Liver (tissue), 8 donors: ENCODE measurements at regions not wholly inside any gene's neighbourhood (a gene's known extent, or its start where the extent isn't known, plus 50 kb on each side); places are given as distances from the start of the nearest gene placed in this dataset.

Source experiments
- DNase-seq: peaks from one replicate; pipeline ENCODE4 v3.0.0-alpha.2; 2017; ENCODE audit warnings: low spot score
- H3K27ac ChIP-seq, 2 donors: one replicate each; pipeline ENCODE4 v1.7.0; 2013; ENCODE audit warnings: inconsistent platforms in 2 of 2, low read length in 2 of 2, control low read depth in 1 of 2, low read depth in 1 of 2, mild to moderate bottlenecking in 1 of 2
- H3K27me3 ChIP-seq, 4 donors: one replicate each; pipeline versions ENCODE4 v1.6.1 to v1.7.0; 2013; ENCODE audit warnings: low read length in 3 of 4, inconsistent platforms in 1 of 4, mild to moderate bottlenecking in 1 of 4, moderate library complexity in 1 of 4; ENCODE audit not compliant: control insufficient read depth in 4 of 4, insufficient read depth in 4 of 4
- H3K36me3 ChIP-seq, 4 donors: one replicate each; pipeline versions ENCODE4 v1.6.1 to v1.7.0; 2013; ENCODE audit warnings: low read length in 3 of 4, mild to moderate bottlenecking in 3 of 4, low read depth in 1 of 4, moderate library complexity in 1 of 4; ENCODE audit not compliant: control insufficient read depth in 4 of 4, insufficient read depth in 3 of 4
- H3K4me1 ChIP-seq, 4 donors: one replicate each; pipeline versions ENCODE4 v1.6.1 to v1.7.0; 2013; ENCODE audit warnings: low read length in 3 of 4, mild to moderate bottlenecking in 3 of 4, moderate library complexity in 1 of 4; ENCODE audit not compliant: control insufficient read depth in 4 of 4, insufficient read depth in 4 of 4
- H3K4me3 ChIP-seq, 3 donors: one replicate each; pipeline versions ENCODE4 v1.6.1 to v1.7.0; 2013; ENCODE audit warnings: low read length in 3 of 3, control low read depth in 1 of 3, low read depth in 1 of 3, mild to moderate bottlenecking in 1 of 3
- H3K9ac ChIP-seq, 2 donors: one replicate each; pipeline ENCODE4 v1.7.0; 2013; ENCODE audit warnings: low read length in 2 of 2, mild to moderate bottlenecking in 2 of 2, moderate library complexity in 2 of 2, control low read depth in 1 of 2, low read depth in 1 of 2
- H3K9me3 ChIP-seq, 4 donors: one replicate each; pipeline versions ENCODE4 v1.6.1 to v1.7.0; 2013; ENCODE audit warnings: low read length in 3 of 4; ENCODE audit not compliant: control insufficient read depth in 4 of 4
- ATF3 ChIP-seq: IDR thresholded peaks from 2 replicates; pipeline ENCODE4 v1.6.1; 2016; ENCODE audit warnings: antibody characterized with exemption
- CTCF ChIP-seq: fragments of 150-350 bp; IDR thresholded peaks from 2 replicates; pipeline ENCODE4 v1.5.1; 2017; ENCODE audit warnings: improper control_type of control experiment, low read depth, low read length; ENCODE audit not compliant: missing input control
- EGR1 ChIP-seq, 2 donors: IDR thresholded peaks; 2 replicates each; pipeline ENCODE4 v1.6.1; 2016 to 2018; ENCODE audit warnings: antibody characterized with exemption in 2 of 2, low read depth in 2 of 2
- FOXA1 ChIP-seq: IDR thresholded peaks from 2 replicates; pipeline ENCODE4 v1.6.1; 2016; ENCODE audit warnings: antibody characterized with exemption
- GABPA ChIP-seq, 2 donors: IDR thresholded peaks in 1 of 2; conservative IDR thresholded peaks in 1 of 2; 2 replicates each; pipeline ENCODE4 v1.6.1; 2016; ENCODE audit warnings: antibody characterized with exemption in 2 of 2, mild to moderate bottlenecking in 1 of 2, moderate library complexity in 1 of 2
- HNF4A ChIP-seq, 2 donors: conservative IDR thresholded peaks; 2 replicates each; pipeline ENCODE4 v1.6.1; 2016; ENCODE audit warnings: antibody characterized with exemption in 2 of 2, mild to moderate bottlenecking in 2 of 2
- HNF4G ChIP-seq: IDR thresholded peaks from 2 replicates; pipeline ENCODE4 v1.6.1; 2016; ENCODE audit warnings: antibody characterized with exemption
- JUND ChIP-seq, 2 donors: IDR thresholded peaks; 2 replicates each; pipeline ENCODE4 v1.6.1; 2016; ENCODE audit warnings: antibody characterized with exemption in 2 of 2
- MAX ChIP-seq: IDR thresholded peaks from 2 replicates; pipeline ENCODE4 v1.6.1; 2016; ENCODE audit warnings: antibody characterized with exemption
- NR2F2 ChIP-seq: IDR thresholded peaks from 2 replicates; pipeline ENCODE4 v1.6.1; 2016; ENCODE audit warnings: antibody characterized with exemption
- REST ChIP-seq: IDR thresholded peaks from 2 replicates; pipeline ENCODE4 v1.6.1; 2016; ENCODE audit warnings: antibody characterized with exemption, mild to moderate bottlenecking
- RXRA ChIP-seq, 2 donors: IDR thresholded peaks; 2 replicates each; pipeline ENCODE4 v1.6.1; 2017 to 2018; ENCODE audit warnings: antibody characterized with exemption in 2 of 2, mild to moderate bottlenecking in 1 of 2
- SP1 ChIP-seq: IDR thresholded peaks from 2 replicates; pipeline ENCODE4 v1.6.1; 2018; ENCODE audit warnings: antibody characterized with exemption, mild to moderate bottlenecking
- TAF1 ChIP-seq: conservative IDR thresholded peaks from 2 replicates; pipeline ENCODE4 v1.6.1; 2016; ENCODE audit warnings: antibody characterized with exemption, mild to moderate bottlenecking
- YY1 ChIP-seq: IDR thresholded peaks from 2 replicates; pipeline ENCODE4 v1.6.1; 2016; ENCODE audit warnings: antibody characterized with exemption, mild to moderate bottlenecking
- ZBTB33 ChIP-seq: IDR thresholded peaks from 2 replicates; pipeline ENCODE4 v1.6.1; 2016; ENCODE audit warnings: antibody characterized with exemption
- WGBS: extraction: QIAGEN DNeasy Blood & Tissue Kit; methylation state at CpG from one replicate; pipeline ENCODE4 v1.1.7; 2013; 5-methylcytosine and 5-hydroxymethylcytosine counted together
- donor health status: healthy.
- donor health status: healthy.
- donor health status: healthy.
- donor health status: healthy.
- donor health status: healthy.

GRCh38 chr6:151160929-151161757, 78.6 kb upstream of the AKAP12 start:
- no peaks in the 10 kb centered on the region for H3K27me3 ChIP-seq
- TF ChIP-seq TAF1 = no peak
- no peak for TF ChIP-seq JUND (IDR thresholded peaks at IDR 0.05)
- TF ChIP-seq YY1 = no peak
- TF ChIP-seq CTCF = no peak
- TF ChIP-seq NR2F2 = no peak
- TF ChIP-seq RXRA (IDR thresholded peaks at IDR 0.05) = no peak
- no peak for TF ChIP-seq GABPA (IDR thresholded peaks at IDR 0.05 in 1 of 2, conservative IDR thresholded peaks at IDR 0.05 in 1 of 2)
- H3K4me1 ChIP-seq = no peaks in the 10 kb centered on the region
- H3K9me3 ChIP-seq = no peaks in the 10 kb centered on the region
- 74% methylated on average over 16 of the region's 16 CpGs for WGBS
- H3K4me3 ChIP-seq = no peak overlapping the region
- H3K9ac ChIP-seq = no peak overlapping the region
- no peak overlapping the region for H3K27ac ChIP-seq
- H3K36me3 ChIP-seq = no peaks in the 10 kb centered on the region
- DNase-seq = no peak

- H3K4me3 ChIP-seq = no peak overlapping the region
- H3K36me3 ChIP-seq = no peaks in the 10 kb centered on the region
- no peak overlapping the region for H3K9ac ChIP-seq
- no peaks in the 10 kb centered on the region for H3K4me1 ChIP-seq
- no peak for DNase-seq
- H3K27ac ChIP-seq = no peak overlapping the region
- no peaks in the 10 kb centered on the region for H3K9me3 ChIP-seq
- 87% methylated on average over 7 of the region's 7 CpGs for WGBS
- no peaks in the 10 kb centered on the region for H3K27me3 ChIP-seq
- no peak for TF ChIP-seq RXRA (IDR thresholded peaks at IDR 0.05)
- no peak for TF ChIP-seq CTCF
- TF ChIP-seq YY1 = no peak
- no peak for TF ChIP-seq SP1
- no peak for TF ChIP-seq MAX
- TF ChIP-seq EGR1 (IDR thresholded peaks at IDR 0.05; ENCODE audit: low read depth in 2 of 2) = no peak
- TF ChIP-seq HNF4G = no peak
- TF ChIP-seq HNF4A (conservative IDR thresholded peaks at IDR 0.05) = no peak
- TF ChIP-seq ZBTB33 = no peak
- no peak for TF ChIP-seq FOXA1
- TF ChIP-seq REST = no peak
- TF ChIP-seq JUND (IDR thresholded peaks at IDR 0.05) = no peak
- no peak for TF ChIP-seq TAF1
- TF ChIP-seq ATF3 = no peak
Measured at GRCh38 chr6:151164383-151164782, 75.4 kb upstream of the AKAP12 start.
